AG04449 (cell line): ENCODE measurements at regions not wholly inside any gene's neighbourhood (a gene's known extent, or its start where the extent isn't known, plus 50 kb on each side); places are given as distances from the start of the nearest gene placed in this dataset.

Source experiments
- CTCF ChIA-PET: fragments of 350-600 bp; formaldehyde crosslinking; extraction: SDS; loops from one replicate; lab custom pipeline; 2021; ENCODE audit warnings: antibody characterized with exemption; lab: Yijun Ruan, JAX
- POLR2A ChIA-PET: fragments of 400-600, 350-600 bp; formaldehyde crosslinking; extraction: SDS; loops from one replicate; lab custom pipeline; 2020; ENCODE audit warnings: antibody characterized with exemption, inconsistent platforms; lab: Yijun Ruan, JAX
- DNase-seq: peaks from one replicate; pipeline ENCODE4 v3.0.0-alpha.2; 2010; ENCODE audit warnings: low read depth, low spot score
- H3K4me3 ChIP-seq: 2 replicates; pipeline ENCODE4 v1.5.1; 2011; ENCODE audit warnings: low read depth, mild to moderate bottlenecking, control low read depth, low read length
- TF ChIP-seq, protein P1 (sequence below): IDR thresholded peaks from one replicate; pipeline ENCODE4 v1.5.1; 2011; ENCODE audit warnings: mild to moderate bottlenecking, moderate library complexity, low read length, control low read depth, inconsistent platforms; ENCODE audit not compliant: insufficient read depth; ENCODE audit errors: missing control alignments

DNA sequence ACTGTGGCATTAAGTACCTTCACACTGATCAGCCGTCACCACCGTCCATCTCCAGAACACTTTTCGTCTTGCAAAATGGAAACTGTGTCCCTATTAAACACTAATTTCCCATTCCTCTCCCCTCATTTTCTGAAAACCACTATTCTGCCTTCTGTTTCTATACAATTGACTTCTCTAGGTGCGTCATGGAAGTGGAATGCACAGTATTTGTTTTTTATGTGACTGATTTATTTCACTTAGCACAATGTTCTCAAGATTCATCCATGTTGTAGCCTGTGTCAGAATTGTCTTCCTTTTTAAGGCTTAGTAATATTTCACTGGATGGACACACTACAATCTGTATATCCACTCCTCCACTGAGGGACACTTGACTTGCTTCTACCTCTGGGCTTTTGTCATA is 53.8 kb upstream of the PDE10A start:
- H3K4me3 ChIP-seq: no peak overlapping the region
- DNase-seq: no peak
- ChIA-PET POLR2A (no interaction called here), CTCF (no interaction called here)
- TF ChIP-seq, protein P1, sequence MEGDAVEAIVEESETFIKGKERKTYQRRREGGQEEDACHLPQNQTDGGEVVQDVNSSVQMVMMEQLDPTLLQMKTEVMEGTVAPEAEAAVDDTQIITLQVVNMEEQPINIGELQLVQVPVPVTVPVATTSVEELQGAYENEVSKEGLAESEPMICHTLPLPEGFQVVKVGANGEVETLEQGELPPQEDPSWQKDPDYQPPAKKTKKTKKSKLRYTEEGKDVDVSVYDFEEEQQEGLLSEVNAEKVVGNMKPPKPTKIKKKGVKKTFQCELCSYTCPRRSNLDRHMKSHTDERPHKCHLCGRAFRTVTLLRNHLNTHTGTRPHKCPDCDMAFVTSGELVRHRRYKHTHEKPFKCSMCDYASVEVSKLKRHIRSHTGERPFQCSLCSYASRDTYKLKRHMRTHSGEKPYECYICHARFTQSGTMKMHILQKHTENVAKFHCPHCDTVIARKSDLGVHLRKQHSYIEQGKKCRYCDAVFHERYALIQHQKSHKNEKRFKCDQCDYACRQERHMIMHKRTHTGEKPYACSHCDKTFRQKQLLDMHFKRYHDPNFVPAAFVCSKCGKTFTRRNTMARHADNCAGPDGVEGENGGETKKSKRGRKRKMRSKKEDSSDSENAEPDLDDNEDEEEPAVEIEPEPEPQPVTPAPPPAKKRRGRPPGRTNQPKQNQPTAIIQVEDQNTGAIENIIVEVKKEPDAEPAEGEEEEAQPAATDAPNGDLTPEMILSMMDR: no peak

DNA sequence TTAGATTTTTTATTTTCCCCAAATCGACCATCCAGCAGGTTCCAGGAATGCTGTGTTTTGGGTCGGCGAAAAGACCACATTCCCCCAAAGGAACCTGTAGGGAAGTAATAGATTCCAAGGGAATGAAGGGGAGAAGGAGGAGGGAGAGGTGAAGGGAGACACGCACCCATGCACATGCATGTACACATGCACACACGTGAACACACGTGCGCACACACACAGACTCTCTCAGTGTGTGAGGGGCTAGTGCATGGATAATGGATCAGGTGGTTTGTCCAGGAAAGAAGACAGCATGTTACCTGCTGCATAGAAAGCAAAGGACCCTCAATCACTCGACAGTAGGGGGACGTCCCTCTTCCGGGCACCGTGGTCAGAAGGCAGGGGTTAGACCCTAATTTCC is 52.4 kb upstream of the PDE10A start:
- TF ChIP-seq, protein P1: no peak
- ChIA-PET CTCF (no interaction called here), POLR2A (no interaction called here)
- H3K4me3 ChIP-seq: no peak overlapping the region
- no peak for DNase-seq

DNA sequence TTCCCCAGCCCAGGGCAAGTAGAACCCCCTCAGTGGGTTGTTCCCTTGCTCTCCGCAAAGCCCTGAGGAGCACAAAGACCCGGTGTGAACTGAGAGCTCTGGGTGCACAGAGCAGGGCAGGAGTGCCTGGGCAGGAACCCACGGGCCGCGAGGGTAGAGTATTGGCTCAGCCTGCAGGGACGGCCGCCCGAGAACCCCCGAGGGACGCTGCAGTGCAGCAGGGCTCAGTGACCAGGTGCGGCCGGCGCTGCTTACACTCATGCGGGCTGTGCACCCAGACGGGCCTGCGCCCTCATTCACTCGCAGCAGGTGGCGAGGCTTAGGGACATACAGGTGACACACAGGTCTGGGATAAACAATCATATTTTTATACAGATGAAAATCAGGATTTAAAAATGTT is 51.9 kb upstream of the PDE10A start:
- no peak for DNase-seq
- CTCF ChIA-PET: no interaction called here
- TF ChIP-seq, protein P1: no peak
- H3K4me3 ChIP-seq: no peak overlapping the region
- POLR2A ChIA-PET: no interaction called here

DNA sequence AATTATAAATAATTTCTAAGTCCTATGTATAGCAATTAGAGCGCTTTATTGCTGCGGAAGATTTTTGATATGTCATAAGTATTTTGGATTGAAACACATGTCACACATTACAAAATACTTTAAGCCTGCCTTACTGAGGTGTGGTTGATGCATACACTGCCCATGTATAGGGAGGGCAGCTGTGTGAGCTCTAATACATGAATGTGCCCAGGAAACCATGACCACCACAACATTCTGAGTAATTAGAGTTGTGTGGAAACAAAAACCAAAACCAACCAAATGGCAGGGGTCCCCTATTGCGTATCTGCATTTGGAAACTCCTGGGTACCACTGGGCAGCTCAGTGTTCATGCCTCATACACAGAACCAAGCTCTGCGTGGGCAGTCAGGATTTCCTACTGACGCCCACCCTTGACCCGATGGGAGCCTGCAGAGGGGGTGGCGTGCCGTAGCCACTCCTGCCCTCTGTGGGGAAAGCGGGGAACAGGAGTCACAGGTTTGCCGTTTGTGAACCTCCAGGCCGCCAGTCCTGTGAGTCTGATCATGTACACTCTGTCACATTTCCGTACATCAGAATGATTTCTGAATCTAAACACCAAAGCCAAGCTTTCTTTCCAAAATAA is 50.9 kb upstream of the PDE10A start:
- ChIA-PET POLR2A (no interaction called here), CTCF (no interaction called here)
- TF ChIP-seq, protein P1: no peak
- H3K4me3 ChIP-seq: no peak overlapping the region
- no peak for DNase-seq
